GM18508 (cell line): ENCODE measurements at regions not wholly inside any gene's neighbourhood (a gene's known extent, or its start where the extent isn't known, plus 50 kb on each side); places are given as distances from the start of the nearest gene placed in this dataset.

ENCODE experiments used
- ATAC-seq: cut with Tn5 transposase; IDR thresholded peaks from one replicate; pipeline ENCODE4 v1.9.1; 2021; ENCODE audit warnings: moderate number of reproducible peaks; ENCODE audit not compliant: insufficient read depth, unreplicated experiment

GRCh38 chr2:65638443-65638842 is 206.0 kb upstream of the SPRED2 start:
- no peak for ATAC-seq

- no peak for ATAC-seq
Measured at GRCh38 chr2:65636813-65637483, 204.5 kb upstream of the SPRED2 start.

GRCh38 chr2:65636024-65636423 is 203.6 kb upstream of the SPRED2 start:
- ATAC-seq = no peak

- no peak for ATAC-seq
Measured at GRCh38 chr2:65634304-65634703, 201.9 kb upstream of the SPRED2 start.

- no peak for ATAC-seq
Measured at GRCh38 chr2:65630643-65631042, 198.2 kb upstream of the SPRED2 start.

- no peak for ATAC-seq
Measured at GRCh38 chr2:65628156-65628555, 195.8 kb upstream of the SPRED2 start.

- no peak for ATAC-seq
Measured at GRCh38 chr2:65626831-65627230, 194.4 kb upstream of the SPRED2 start.

- ATAC-seq = no peak
Measured at GRCh38 chr2:65625982-65626381, 193.6 kb upstream of the SPRED2 start.

- no peak for ATAC-seq
Measured at GRCh38 chr2:65622951-65623535, 190.6 kb upstream of the SPRED2 start.

GRCh38 chr2:65622499-65622898 is 190.1 kb upstream of the SPRED2 start:
- no peak for ATAC-seq

GRCh38 chr2:65620524-65620923 is 188.1 kb upstream of the SPRED2 start:
- ATAC-seq = no peak

- no peak for ATAC-seq
Measured at GRCh38 chr2:65620026-65620425, 187.6 kb upstream of the SPRED2 start.

- no peak for ATAC-seq
Measured at GRCh38 chr2:65615602-65616001, 183.2 kb upstream of the SPRED2 start.

GRCh38 chr2:65613968-65614555 is 181.7 kb upstream of the SPRED2 start:
- no peak for ATAC-seq

- ATAC-seq = no peak
Measured at GRCh38 chr2:65611488-65611887, 179.1 kb upstream of the SPRED2 start.

GRCh38 chr2:65608916-65609315 is 176.5 kb upstream of the SPRED2 start:
- ATAC-seq = no peak

- no peak for ATAC-seq
Measured at GRCh38 chr2:65608466-65608865, 176.1 kb upstream of the SPRED2 start.

- ATAC-seq = no peak
Measured at GRCh38 chr2:65607662-65608305, 175.4 kb upstream of the SPRED2 start.

- no peak for ATAC-seq
Measured at GRCh38 chr2:65605743-65606058, 173.3 kb upstream of the SPRED2 start.

GRCh38 chr2:65605058-65605742 is 172.8 kb upstream of the SPRED2 start:
- no peak for ATAC-seq

- ATAC-seq = no peak
Measured at GRCh38 chr2:65604246-65604645, 171.8 kb upstream of the SPRED2 start.
